HG03045 (cell line): ENCODE measurements at regions not wholly inside any gene's neighbourhood (a gene's known extent, or its start where the extent isn't known, plus 50 kb on each side); places are given as distances from the start of the nearest gene placed in this dataset.

Experiments
- ATAC-seq: cut with Tn5 transposase; IDR thresholded peaks from one replicate; pipeline ENCODE4 v1.9.1; 2021; ENCODE audit warnings: mild to moderate bottlenecking, moderate library complexity; ENCODE audit not compliant: unreplicated experiment

DNA sequence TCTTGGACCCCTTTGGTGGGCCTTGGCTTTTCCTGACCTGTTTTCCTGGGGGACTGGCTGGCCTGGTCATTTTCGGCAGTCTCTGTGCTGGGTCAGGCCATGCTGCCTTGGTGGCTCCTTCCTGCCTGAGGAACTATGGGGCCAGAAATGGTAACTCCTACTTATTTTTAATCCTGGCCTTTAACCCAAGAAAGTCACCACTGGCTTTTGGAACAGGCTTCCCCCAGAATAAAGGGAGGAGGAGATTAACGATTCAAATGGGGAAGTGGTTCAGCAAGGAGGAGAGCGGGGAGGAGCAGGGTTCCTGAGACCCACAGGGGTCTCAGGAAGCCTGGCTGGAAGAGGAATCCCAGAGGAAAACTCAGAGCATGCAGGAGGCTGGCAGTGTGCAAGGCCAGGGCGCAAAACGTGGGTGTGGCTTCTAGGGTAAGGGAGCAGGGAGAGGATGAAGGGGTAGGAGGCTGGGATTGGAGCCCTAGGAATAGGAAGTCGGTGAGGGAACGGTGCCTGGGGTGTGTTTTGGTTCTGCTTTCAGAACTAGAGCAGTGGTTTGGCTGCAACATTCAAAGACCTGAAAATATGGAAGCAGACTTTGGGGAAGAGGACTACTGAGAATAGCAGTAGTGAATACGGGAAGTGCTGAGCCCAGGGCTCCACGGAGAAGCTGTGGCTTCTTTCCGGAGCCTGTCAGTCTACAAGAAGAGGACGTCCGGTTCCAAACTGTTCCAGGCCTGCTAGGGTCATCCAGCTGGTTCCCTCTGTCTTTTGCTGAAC lies 271.1 kb upstream of the KLF4 start:
- no peak for ATAC-seq

- ATAC-seq, result no peak
Observed at GRCh38 chr9:107759823-107760166, 270.2 kb upstream of the KLF4 start.

GRCh38 chr9:107759009-107759822 lies 269.6 kb upstream of the KLF4 start:
- ATAC-seq, result no peak

GRCh38 chr9:107756091-107756490 lies 266.5 kb upstream of the KLF4 start:
- no peak for ATAC-seq

- ATAC-seq, result no peak
Observed at GRCh38 chr9:107755246-107755645, 265.7 kb upstream of the KLF4 start.

GRCh38 chr9:107751567-107752210 lies 262.1 kb upstream of the KLF4 start:
- peak; percentile 71 for ATAC-seq

DNA sequence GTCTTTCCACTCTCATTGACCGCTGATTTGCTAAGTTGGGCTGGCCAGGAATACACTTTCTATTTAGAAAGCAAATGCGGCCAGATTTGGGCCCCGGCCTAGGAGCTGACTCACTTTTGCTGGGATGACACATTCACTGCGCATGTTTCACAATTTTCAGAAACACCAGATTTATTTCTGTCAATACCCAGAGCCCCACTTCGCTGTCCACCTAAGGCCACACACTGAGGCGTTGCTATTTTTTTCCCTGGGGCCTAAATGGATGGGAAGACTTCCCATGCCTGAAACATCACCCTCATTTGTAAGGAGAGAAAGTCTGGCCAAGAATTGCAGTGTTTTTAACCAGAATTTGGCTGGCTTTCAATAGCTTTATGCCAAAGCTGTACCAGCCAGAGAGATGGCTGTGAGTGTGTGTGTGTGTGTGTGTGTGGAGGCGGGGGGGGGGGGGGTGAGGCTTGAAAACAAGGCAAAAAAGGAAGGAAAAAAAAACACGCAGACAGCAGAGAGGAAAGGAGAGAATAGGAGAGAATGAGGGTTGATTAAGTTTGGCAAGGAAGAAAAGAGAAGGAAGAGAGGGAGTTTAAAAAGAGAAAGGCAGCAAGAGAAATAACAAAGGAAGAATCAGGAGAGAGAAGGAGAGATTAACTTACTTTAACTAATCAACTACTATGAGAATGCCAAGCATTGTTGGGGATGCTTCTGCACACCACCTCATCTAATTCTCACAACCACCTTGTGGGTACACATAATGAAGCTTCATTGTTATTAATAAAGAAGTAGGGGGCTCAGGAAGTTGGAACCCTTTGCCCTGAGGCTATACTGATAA lies 261.4 kb upstream of the KLF4 start:
- ATAC-seq, result no peak

- ATAC-seq, result no peak
Observed at GRCh38 chr9:107749787-107750444, 260.3 kb upstream of the KLF4 start.

- ATAC-seq, result no peak
Observed at GRCh38 chr9:107744873-107745272, 255.3 kb upstream of the KLF4 start.

- ATAC-seq, result no peak
Observed at GRCh38 chr9:107742531-107743309, 253.2 kb upstream of the KLF4 start.

- ATAC-seq, result no peak
Observed at GRCh38 chr9:107740088-107740980, 250.8 kb upstream of the KLF4 start.

DNA sequence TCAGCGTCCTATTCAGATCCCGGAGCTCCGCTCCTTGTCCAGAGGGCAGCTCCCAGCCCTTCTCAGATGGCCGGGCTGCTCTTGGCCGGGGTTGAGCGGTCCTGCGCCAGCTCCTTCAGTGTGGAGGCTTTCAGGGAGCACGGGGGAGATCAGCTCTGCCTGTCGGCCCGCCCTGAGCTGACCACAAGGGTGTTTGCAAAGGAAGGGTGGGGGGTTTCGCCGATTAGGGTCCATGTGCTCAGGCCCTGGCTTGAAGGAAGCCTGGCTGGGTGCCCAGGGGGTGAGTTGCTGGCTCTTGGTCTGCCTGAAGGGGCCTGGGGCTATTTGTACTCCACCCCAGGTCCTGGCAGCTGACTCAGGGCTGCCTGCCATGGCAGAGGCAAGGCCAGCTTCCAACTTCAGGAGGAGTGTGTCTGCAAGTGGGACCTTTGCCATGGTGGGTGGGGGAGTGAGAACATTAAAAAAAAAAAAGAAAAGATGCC lies 250.1 kb upstream of the KLF4 start:
- ATAC-seq, result no peak

- no peak for ATAC-seq
Observed at GRCh38 chr9:107738789-107739188, 249.2 kb upstream of the KLF4 start.

DNA sequence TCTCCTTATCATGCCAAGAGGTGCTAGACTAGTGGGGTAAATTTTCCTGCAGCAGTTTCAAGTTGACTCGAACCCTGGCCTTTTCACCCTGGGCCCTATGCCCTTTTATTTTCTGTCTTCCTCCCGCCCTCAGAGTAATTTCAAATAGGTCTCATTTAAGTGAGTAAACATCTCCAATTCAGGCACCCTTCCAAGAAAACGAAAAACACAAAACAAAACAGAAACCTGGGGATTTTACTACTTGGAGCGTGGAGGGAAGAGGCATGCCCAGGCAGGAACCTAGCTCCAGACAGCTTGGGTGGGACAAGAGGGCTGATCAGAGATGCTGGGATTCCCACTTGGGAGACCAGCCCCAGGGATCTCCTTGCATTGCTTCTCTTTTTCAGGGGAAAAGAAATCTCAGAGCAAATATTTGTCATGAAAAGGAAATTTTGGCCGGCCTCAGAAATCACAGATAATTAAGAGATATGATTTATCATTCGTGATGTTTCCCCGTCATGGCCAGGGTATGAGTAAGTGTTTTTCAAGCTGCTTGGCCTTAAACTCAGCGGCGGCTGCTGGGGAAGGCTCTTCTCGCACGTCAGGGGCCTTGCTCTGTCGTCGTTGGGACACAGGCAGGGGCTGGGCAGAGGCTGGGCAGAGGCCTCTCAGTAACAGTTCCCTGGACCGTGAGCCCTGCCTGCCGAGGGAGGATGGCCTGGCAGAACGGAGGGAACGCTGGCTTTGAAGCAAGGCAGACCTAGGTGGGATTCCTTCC lies 248.6 kb upstream of the KLF4 start:
- ATAC-seq, result no peak

GRCh38 chr9:107737610-107737986 lies 248.0 kb upstream of the KLF4 start:
- no peak for ATAC-seq

DNA sequence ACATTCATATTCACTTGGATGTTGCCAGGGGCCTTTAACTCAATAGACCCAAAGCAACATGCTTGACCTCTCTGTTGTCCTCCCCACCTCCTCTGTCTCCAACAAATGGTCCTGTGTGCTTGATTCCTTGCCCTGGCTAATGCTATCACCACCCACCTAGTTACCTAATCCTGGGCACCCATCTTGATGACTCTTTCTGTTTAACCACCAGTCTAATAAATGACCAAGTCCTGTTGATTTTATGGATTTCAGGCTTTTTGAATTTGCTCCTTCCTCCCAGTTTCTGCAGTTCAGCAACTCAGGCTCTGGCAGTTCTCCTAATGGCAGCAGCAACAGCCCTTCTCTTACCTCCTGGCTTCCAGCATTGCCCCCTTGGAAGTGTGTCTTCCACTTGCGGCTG lies 246.3 kb upstream of the KLF4 start:
- ATAC-seq, result no peak

DNA sequence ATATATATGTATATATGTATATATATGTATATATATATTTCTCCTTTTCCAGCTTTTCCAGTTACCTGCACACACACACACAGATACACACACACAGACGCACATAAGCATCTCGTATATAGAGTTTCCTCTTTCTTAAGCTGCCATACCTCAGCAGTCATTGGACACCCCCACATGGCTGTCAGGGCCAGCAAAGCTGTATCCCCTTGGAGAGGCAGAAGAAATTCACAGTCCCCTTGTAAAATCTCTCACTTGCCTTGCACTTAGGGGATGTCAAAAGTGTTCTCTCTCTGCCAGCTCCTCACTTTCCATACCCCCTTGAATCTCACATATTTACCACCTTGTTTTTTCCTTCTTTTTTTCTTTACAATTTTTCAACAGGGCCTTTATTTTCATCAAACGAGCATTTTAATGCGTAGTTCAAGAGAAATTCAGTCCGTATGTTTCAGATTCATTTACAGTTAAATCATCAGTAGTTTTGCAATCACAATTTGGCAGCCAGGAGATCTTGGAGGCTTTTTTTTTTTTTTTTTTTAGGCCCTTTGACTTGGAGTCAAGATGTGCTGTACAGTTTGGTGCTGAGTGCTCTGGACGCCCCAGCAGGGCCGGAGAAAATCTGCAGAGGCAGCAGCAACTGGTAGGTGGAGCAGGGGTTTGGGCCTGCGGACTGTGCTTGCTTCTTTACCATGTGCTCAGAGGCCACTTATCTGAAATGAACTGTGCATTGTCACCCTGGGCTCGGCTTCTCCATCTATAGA lies 244.9 kb upstream of the KLF4 start:
- ATAC-seq, result no peak
